ENCODE measurements at regions not wholly inside any gene's neighbourhood (a gene's known extent, or its start where the extent isn't known, plus 50 kb on each side); places are given as distances from the start of the nearest gene placed in this dataset.

- TF ChIP-seq CTCF (IDR thresholded peaks at IDR 0.05) (no peak), POLR2AphosphoS5 (IDR thresholded peaks at IDR 0.05) (no peak)
Measured at GRCh38 chr7:153047079-153047959, 287.8 kb downstream of the ACTR3B start.

All from prostate gland (tissue), 2 donors.